Fibroblast of skin of scalp (primary cell): ENCODE measurements at regions not wholly inside any gene's neighbourhood (a gene's known extent, or its start where the extent isn't known, plus 50 kb on each side); places are given as distances from the start of the nearest gene placed in this dataset.
"Not testable (repeated sequence)": the region's sequence is repeated elsewhere in the genome, so short reads cannot be mapped to it uniquely, and the experiment has no call there.

Experiments used
- DNase-seq: peaks from one replicate; pipeline ENCODE4 v3.0.0-alpha.2; 2013

DNA sequence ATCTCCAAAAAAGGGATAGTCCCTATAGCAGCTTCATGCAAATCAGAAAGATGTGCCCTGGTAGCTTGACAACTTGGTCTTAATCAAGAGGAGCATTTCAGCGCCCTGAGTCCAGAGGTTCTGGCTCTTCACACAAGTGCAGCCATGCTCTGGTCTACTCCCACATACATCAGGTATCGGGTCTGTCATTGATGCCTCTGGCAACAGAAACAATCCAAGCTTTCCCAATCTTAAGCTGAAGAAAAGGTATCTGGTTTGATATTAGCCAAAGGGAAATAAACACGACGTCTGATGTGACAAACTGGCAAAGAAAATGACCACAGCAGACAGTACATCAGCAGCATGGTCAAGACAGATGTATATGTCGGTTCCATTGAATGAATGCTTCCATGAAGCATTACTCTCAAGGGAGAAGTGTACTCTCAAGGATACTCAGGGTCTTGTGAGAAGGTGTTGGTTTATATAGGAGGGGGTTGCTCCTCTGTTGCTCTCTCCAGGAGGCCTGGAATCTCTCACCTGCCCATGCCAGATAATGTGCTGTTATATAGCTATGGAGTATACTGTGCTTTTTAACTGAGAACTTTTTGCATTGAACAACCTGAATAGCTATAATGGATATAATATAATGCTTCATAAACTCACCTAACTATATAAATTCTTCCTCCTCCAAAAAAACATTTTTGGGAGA, 879.6 kb upstream of the PCDH10 start:
- DNase-seq = no peak

GRCh38 chr4:132275583-132276121, 873.4 kb upstream of the PCDH10 start:
- DNase-seq = no peak

DNA sequence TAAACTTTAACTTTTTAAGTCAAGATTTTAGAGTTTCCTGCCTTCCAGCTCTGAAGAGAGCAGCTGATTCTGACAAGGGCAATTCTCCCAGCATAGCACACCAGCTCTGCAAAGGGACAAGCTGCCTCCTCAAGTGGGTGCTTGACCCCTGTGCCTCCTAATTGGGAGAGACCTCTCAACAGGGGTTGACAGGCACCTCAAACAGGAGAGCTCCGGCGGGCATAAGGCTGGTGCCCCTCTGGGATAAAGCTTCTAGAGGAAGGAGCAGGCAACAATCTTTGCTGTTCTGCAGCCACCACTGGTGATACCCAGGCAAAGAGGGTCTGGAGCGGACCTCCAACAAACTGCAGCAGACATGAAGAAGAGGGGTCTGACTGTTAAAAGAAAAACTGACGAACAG, 872.9 kb upstream of the PCDH10 start:
- no peak for DNase-seq

- DNase-seq = no peak
Measured at GRCh38 chr4:132276989-132277388, 872.1 kb upstream of the PCDH10 start.

DNA sequence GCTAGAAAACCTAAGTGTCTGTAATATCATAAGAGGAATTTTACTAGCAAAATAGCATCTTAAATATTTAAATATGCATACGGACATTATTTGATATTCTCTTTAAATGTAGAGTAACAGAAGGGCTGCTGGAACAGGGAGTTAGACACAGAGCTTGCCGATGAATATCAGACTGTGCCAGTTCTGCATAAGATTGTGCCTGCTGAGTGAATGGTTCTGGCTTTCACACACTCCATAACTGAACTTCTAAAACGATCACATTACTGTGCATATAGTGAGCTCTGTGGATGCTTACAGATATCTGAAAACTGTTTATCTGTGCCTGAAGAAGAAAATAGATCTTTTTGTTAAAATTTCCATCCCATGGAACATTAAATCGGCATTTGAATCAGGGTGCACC, 867.4 kb upstream of the PCDH10 start:
- no peak for DNase-seq

DNA sequence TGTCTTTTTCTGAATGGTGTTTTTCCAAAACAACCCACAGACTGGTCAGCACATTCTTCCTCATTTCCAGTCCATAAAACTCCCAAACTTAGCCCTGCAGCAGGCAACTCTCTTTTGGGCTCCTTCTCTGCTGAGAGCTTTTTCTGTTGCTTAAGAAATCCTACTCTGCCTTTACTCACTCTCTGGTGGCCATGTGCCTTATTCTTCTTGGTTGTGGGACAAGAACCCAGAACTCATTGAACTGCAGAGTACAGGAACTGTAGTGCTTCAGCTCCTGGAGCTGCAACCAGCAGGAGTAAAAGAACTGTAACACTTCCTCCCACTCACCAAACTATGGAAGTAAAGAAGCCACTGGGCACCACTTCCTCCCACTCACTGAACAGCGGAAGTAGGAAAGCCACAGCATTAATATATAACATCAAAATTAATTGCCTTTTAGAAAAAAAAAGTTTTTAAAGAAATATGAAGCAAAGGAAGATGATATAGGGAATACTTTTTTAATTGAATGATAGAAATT, 864.1 kb upstream of the PCDH10 start:
- DNase-seq = no peak

GRCh38 chr4:132297346-132297745, 851.7 kb upstream of the PCDH10 start:
- DNase-seq = peak; percentile 30

- DNase-seq = no peak
Measured at GRCh38 chr4:132299841-132300240, 849.3 kb upstream of the PCDH10 start.

GRCh38 chr4:132312521-132312920, 836.6 kb upstream of the PCDH10 start:
- DNase-seq = no peak

DNA sequence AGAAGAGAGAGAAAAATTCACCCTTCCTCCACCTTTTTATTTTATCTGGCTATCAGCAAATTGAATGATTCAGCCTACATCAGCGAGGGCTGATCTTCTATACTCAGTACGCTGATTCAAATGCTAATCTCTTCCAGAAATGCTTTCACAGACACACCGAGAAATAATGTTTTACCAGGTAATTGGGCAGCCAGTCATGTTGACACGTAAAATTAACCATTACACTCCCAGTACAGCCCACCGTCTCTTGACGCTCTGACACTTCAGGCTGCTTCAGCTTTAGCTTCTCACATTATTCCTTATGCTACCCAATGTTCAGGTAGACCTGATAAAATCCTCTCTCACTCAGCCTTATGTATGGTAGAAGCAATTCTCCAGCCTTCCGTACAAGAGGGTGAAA, 835.2 kb upstream of the PCDH10 start:
- no peak for DNase-seq

DNA sequence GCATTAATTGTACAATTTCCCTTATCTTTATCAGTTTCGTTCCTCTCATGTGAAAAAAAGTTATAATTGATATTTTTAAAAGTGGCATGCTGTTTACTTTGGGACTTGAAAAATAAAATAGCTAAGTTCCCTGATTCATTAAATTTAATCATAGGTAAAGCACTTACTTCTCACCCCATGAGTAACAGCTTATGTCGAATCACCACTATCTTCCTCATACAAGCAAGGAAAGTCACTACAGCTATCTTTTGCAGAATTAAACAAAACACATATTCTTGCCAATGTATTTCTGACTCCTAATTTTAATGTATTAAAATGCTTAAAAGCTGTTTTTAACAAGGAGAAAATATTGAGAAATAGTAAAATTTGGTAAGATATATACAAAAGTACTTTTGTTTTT, 832.4 kb upstream of the PCDH10 start:
- no peak for DNase-seq

DNA sequence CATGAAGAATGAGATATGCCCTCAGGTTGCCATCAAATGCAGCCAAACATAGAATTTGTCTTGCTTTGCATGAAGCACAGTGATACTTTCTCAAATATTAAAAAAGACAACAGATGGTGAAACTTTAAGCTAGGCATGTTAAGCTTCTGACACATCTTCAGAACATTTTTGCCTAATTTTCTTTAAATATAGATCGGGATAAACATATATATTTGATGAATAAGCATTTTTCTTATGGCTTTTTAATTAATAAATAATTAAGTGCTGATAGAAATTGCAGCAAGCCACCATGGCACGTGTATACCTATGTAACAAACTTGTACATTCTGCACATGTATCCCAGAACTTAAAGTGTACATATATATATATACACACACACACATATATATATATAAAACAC, 831.2 kb upstream of the PCDH10 start:
- DNase-seq = no peak

GRCh38 chr4:132328761-132329160, 820.3 kb upstream of the PCDH10 start:
- DNase-seq = no peak

- DNase-seq = no peak
Measured at GRCh38 chr4:132330994-132331393, 818.1 kb upstream of the PCDH10 start.

GRCh38 chr4:132332932-132333723, 816.0 kb upstream of the PCDH10 start:
- DNase-seq = peak; percentile 3

DNA sequence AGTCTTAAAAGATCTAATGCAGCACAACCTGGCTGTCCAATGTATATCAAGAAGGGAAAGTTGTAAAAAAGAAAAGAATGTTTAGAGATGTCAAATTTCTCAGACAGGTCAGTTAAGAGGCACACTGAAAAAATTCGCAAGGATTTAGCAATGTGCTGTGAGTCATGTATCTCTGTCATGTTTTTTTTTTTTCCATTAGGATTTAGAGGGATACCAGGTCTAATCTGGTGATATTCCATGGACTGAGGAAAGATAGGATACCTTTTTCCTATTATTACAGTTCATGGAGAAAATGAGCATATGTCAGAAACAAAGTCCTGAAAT, 815.4 kb upstream of the PCDH10 start:
- DNase-seq = peak; percentile 17

GRCh38 chr4:132334081-132334480, 815.0 kb upstream of the PCDH10 start:
- peak; percentile 10 for DNase-seq

- no peak for DNase-seq
Measured at GRCh38 chr4:132344924-132345828, 803.9 kb upstream of the PCDH10 start.

- no peak for DNase-seq
Measured at GRCh38 chr4:132346016-132346415, 803.1 kb upstream of the PCDH10 start.

GRCh38 chr4:132351606-132352005, 797.5 kb upstream of the PCDH10 start:
- not testable (repeated sequence) for DNase-seq

GRCh38 chr4:132382243-132382642, 766.9 kb upstream of the PCDH10 start:
- DNase-seq = no peak

DNA sequence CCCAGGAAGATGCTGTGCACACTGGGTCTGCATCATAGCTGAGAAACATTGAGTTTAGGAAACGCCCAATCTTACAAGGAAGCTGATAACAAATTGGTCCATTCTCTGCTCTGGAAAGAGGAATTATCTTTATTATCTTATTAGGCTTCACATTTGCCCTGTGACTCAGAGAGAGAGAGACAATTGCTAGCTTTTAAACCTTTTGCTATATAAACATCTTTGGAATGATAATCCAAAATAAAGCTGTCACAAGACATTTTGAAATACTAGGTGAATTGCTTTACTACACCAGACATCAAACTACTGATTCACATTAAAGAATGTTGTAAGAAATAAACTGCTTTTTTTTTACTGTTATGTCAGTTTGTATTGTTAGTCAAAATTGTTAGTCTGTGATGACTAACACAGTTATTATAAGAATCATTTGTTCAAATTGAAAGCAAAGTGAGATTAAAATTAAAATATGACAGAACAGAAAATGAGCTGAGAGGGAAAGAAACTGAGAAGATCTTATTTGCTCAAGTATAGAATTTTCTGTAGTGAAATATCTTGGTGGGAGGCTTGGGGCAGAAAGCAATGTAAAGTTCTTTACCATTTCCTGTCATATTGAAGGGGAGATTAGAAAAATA, 765.4 kb upstream of the PCDH10 start:
- DNase-seq = no peak
